Endothelial cell of umbilical vein (primary cell): ENCODE measurements at regions not wholly inside any gene's neighbourhood (a gene's known extent, or its start where the extent isn't known, plus 50 kb on each side); places are given as distances from the start of the nearest gene placed in this dataset.

Experiments used
- CTCF ChIP-seq, 2 donors: IDR thresholded peaks; 1 replicate in 1 of 2; 2 replicates in 1 of 2; pipeline ENCODE4 v1.5.1; 2011; ENCODE audit warnings: low read length in 2 of 2, mild to moderate bottlenecking in 2 of 2, moderate library complexity in 2 of 2, control low read depth in 1 of 2, inconsistent platforms in 1 of 2, low read depth in 1 of 2; ENCODE audit not compliant: insufficient read depth in 1 of 2; ENCODE audit errors: extremely low read depth in 1 of 2
- EZH2 ChIP-seq: IDR thresholded peaks from 2 replicates; pipeline ENCODE4 v1.6.1; 2012; ENCODE audit warnings: borderline replicate concordance, low read depth, mild to moderate bottlenecking, moderate library complexity, low read length, inconsistent platforms; ENCODE audit not compliant: severe bottlenecking
- FOS ChIP-seq: IDR thresholded peaks from 2 replicates; pipeline ENCODE4 v1.6.1; 2011; ENCODE audit warnings: mild to moderate bottlenecking, low read length, moderate library complexity, borderline replicate concordance; ENCODE audit not compliant: insufficient read depth
- GATA2 ChIP-seq: IDR thresholded peaks from 2 replicates; pipeline ENCODE4 v1.7.0; 2011; ENCODE audit warnings: low read depth, mild to moderate bottlenecking, moderate library complexity, mixed read lengths, low read length; ENCODE audit not compliant: insufficient read length, insufficient read depth
- JUN ChIP-seq: IDR thresholded peaks from 2 replicates; pipeline ENCODE4 v1.6.1; 2011; ENCODE audit warnings: borderline replicate concordance, low read depth; ENCODE audit not compliant: insufficient read length, insufficient read depth
- POLR2A ChIP-seq: IDR thresholded peaks from 2 replicates; pipeline ENCODE4 v1.6.1; 2012; ENCODE audit warnings: low read depth, mild to moderate bottlenecking, control low read depth, low read length
- POLR2AphosphoS5 ChIP-seq: IDR thresholded peaks from 2 replicates; pipeline ENCODE4 v1.6.1; 2012; ENCODE audit warnings: low read depth, mild to moderate bottlenecking, control low read depth, low read length, moderate library complexity; ENCODE audit not compliant: insufficient read depth

- TF ChIP-seq POLR2A (no peak), CTCF (IDR thresholded peaks at IDR 0.05; ENCODE audit: extremely low read depth in 1 of 2, insufficient read depth in 1 of 2, low read depth in 1 of 2, low read length in 2 of 2) (no peak), JUN (no peak), FOS (no peak), EZH2 (no peak), POLR2AphosphoS5 (no peak), GATA2 (no peak)
Observed at GRCh38 chr22:49390954-49391353, 436.7 kb downstream of the BRD1 start.
